PC-3 (cell line): ENCODE measurements at regions not wholly inside any gene's neighbourhood (a gene's known extent, or its start where the extent isn't known, plus 50 kb on each side); places are given as distances from the start of the nearest gene placed in this dataset.

Experiments used
- ATAC-seq: fragments of 200-7000 bp; cut with Tn5 transposase; 2 replicates; pipeline ENCODE4 v1.9.1; 2020; ENCODE audit warnings: mild to moderate bottlenecking, moderate library complexity
- BruUV-seq: library from RNA; stranded (reverse); fragments of 400-500 nt; replicated peaks from 2 replicates; lab custom pipeline; 2021; lab: Mats Ljungman, UMichigan
- CTCF ChIA-PET: fragments of 300-600 bp; sonication (Branson Sonifier 250); formaldehyde crosslinking; loops from one replicate; lab custom pipeline; 2022; ENCODE audit warnings: antibody characterized with exemption; lab: Charles Lee
- POLR2A ChIA-PET: fragments of 300-600 bp; sonication (Branson Sonifier 250); formaldehyde crosslinking; loops from one replicate; lab custom pipeline; 2022; ENCODE audit warnings: antibody characterized with exemption; ENCODE audit not compliant: unreplicated experiment; lab: Charles Lee
- DNase-seq: peaks from one replicate; pipeline ENCODE4 v3.0.0-alpha.2; 2015
- H2AFZ ChIP-seq: fragments of 300-600 bp; sonication (generic); 2 replicates; pipeline ENCODE4 v1.6.0; 2016; ENCODE audit warnings: antibody characterized with exemption, low read length
- H3F3A ChIP-seq: fragments of 300-600 bp; sonication (generic); one replicate; pipeline ENCODE4 v1.6.0; 2017; ENCODE audit warnings: antibody characterized with exemption, low read length, control low read depth, mild to moderate bottlenecking; ENCODE audit not compliant: unreplicated experiment
- H3K27ac ChIP-seq: fragments of 300-600 bp; sonication (generic); 2 replicates; pipeline ENCODE4 v1.5.1; 2016; ENCODE audit warnings: mild to moderate bottlenecking, low read length
- H3K27me3 ChIP-seq: fragments of 300-600 bp; sonication (generic); 2 replicates; pipeline ENCODE4 v1.6.1; 2016; ENCODE audit warnings: low read length, mixed read lengths
- H3K36me3 ChIP-seq: fragments of 300-600 bp; sonication (generic); 2 replicates; pipeline ENCODE4 v1.6.1; 2016; ENCODE audit warnings: low read depth, mixed run types, low read length, mixed read lengths
- H3K4me1 ChIP-seq: fragments of 300-600 bp; sonication (generic); 2 replicates; pipeline ENCODE4 v1.5.1; 2016; ENCODE audit warnings: low read length; ENCODE audit not compliant: insufficient read depth
- H3K4me2 ChIP-seq: fragments of 300-600 bp; sonication (generic); 2 replicates; pipeline ENCODE4 v1.6.0; 2016; ENCODE audit warnings: low read length
- H3K4me3 ChIP-seq: fragments of 300-600 bp; sonication (generic); 2 replicates; pipeline ENCODE4 v1.5.1; 2016; ENCODE audit warnings: mild to moderate bottlenecking, low read length, mixed read lengths
- H3K79me2 ChIP-seq: fragments of 300-600 bp; sonication (generic); 2 replicates; pipeline ENCODE4 v1.6.1; 2017; ENCODE audit warnings: low read length, mixed read lengths
- H3K9ac ChIP-seq: fragments of 300-600 bp; sonication (generic); 2 replicates; pipeline ENCODE4 v1.6.0; 2016; ENCODE audit warnings: mild to moderate bottlenecking, low read length
- H3K9me2 ChIP-seq: fragments of 300-600 bp; sonication (generic); replicated peaks from 2 replicates; pipeline ENCODE4 v1.6.1; 2016; ENCODE audit warnings: mixed run types, low read length, mixed read lengths
- H3K9me3 ChIP-seq: fragments of 300-600 bp; sonication (generic); 2 replicates; pipeline ENCODE4 v1.6.1; 2016; ENCODE audit warnings: low read length, mixed read lengths
- H4K20me1 ChIP-seq: fragments of 300-600 bp; sonication (generic); 2 replicates; pipeline ENCODE4 v1.6.1; 2016; ENCODE audit warnings: low read length, mixed read lengths
- EZH2 ChIP-seq: fragments of 300-600 bp; sonication (generic); IDR thresholded peaks from one replicate; pipeline ENCODE4 v1.6.1; 2017; ENCODE audit warnings: antibody characterized with exemption, mild to moderate bottlenecking, low read length; ENCODE audit not compliant: unreplicated experiment
- EZH2phosphoT487 ChIP-seq: fragments of 300-600 bp; sonication (generic); IDR thresholded peaks from 2 replicates; pipeline ENCODE4 v1.6.1; 2018; ENCODE audit warnings: mild to moderate bottlenecking, antibody characterized with exemption, low read length, borderline replicate concordance
- intact Hi-C: fragments of 100-400 bp; cut with micrococcal nuclease; formaldehyde crosslinking; loops from 2 replicates; pipeline ENCODE4 v1.9.0; 2023
- TF ChIP-seq, protein P1 (sequence below): fragments of 300-600 bp; sonication (generic); conservative IDR thresholded peaks from 2 replicates; pipeline ENCODE4 v1.5.1; 2017; ENCODE audit warnings: antibody characterized with exemption, low read depth, mild to moderate bottlenecking, low read length

DNA sequence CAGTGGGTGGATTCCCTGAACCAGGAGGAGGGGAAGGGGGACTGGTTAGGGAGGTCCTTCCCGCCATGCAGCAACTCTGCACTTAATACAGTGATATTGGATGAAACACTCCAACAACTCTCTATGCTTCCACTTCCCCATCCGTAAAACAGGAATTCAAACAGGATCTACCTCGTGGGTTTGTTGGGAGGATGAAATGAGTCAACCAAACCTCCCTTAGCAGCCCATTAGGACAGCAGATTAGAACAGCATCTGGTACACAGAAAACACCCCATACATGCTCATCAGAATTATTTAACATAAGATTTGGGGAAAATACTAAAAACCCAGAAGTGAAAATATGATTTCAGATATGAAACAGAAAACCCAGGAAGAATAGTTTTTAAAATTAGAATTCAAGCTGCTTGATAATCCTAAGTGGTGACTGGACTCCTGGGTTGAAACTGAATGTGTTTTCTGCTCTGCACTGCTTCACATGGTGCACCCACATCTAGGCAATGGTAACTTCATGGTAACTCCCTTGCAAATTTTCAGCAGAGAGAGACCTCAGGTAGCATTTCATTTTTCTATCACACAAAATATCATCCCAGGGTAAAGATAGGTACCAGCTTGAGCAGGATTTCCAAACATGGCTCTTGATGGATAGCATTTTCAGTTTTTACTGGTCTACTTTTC, 326.8 kb upstream of the FRG2C start:
- no peaks in the 10 kb centered on the region for H3K4me1 ChIP-seq
- no peak overlapping the region for H3K27ac ChIP-seq
- intact Hi-C loops, result no loop called here
- H3K4me2 ChIP-seq, result no peak overlapping the region
- H3K27me3 ChIP-seq, result peaks cover 46% of the 10 kb centered on the region
- no peak for TF ChIP-seq EZH2
- TF ChIP-seq, protein P1, sequence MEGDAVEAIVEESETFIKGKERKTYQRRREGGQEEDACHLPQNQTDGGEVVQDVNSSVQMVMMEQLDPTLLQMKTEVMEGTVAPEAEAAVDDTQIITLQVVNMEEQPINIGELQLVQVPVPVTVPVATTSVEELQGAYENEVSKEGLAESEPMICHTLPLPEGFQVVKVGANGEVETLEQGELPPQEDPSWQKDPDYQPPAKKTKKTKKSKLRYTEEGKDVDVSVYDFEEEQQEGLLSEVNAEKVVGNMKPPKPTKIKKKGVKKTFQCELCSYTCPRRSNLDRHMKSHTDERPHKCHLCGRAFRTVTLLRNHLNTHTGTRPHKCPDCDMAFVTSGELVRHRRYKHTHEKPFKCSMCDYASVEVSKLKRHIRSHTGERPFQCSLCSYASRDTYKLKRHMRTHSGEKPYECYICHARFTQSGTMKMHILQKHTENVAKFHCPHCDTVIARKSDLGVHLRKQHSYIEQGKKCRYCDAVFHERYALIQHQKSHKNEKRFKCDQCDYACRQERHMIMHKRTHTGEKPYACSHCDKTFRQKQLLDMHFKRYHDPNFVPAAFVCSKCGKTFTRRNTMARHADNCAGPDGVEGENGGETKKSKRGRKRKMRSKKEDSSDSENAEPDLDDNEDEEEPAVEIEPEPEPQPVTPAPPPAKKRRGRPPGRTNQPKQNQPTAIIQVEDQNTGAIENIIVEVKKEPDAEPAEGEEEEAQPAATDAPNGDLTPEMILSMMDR, result no peak
- ChIA-PET CTCF (no interaction called here), POLR2A (no interaction called here)
- no peaks in the 10 kb centered on the region for H3K9me2 ChIP-seq
- no peak for DNase-seq
- H3K4me3 ChIP-seq, result no peak overlapping the region
- no peaks in the 10 kb centered on the region for H3K36me3 ChIP-seq
- no TSS peak for BruUV-seq
- no peak overlapping the region for H2AFZ ChIP-seq
- no peaks in the 10 kb centered on the region for H4K20me1 ChIP-seq
- ATAC-seq, result no peak
- no peaks in the 10 kb centered on the region for H3K79me2 ChIP-seq
- no peaks in the 10 kb centered on the region for H3F3A ChIP-seq
- H3K9me3 ChIP-seq, result no peaks in the 10 kb centered on the region
- no peak overlapping the region for H3K9ac ChIP-seq

DNA sequence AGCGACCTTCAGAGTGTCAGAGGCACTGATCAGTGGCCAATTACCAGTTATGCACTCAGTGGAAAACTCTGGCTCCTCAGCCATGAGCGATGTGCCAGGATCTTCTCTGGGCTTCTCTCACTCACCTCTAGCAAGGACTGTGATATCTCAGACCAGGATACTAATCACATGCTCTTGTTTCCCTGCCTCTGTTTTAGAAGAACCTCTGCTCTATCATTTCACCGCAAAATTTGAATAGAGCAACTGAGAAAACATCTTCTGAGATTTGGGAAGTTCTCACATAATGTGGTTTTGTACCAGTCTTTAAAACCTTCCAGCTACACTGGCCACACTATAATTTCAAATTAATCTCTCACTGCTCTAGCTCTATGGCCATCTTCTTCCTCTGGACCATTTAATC, 325.8 kb upstream of the FRG2C start:
- no peak overlapping the region for H3K9ac ChIP-seq
- no peaks in the 10 kb centered on the region for H4K20me1 ChIP-seq
- no peak for ATAC-seq
- ChIA-PET POLR2A (no interaction called here), CTCF (no interaction called here)
- no peaks in the 10 kb centered on the region for H3K9me2 ChIP-seq
- no peaks in the 10 kb centered on the region for H3F3A ChIP-seq
- H2AFZ ChIP-seq, result no peak overlapping the region
- H3K4me2 ChIP-seq, result no peak overlapping the region
- H3K9me3 ChIP-seq, result no peaks in the 10 kb centered on the region
- TF ChIP-seq EZH2phosphoT487, result no peak
- H3K36me3 ChIP-seq, result no peaks in the 10 kb centered on the region
- H3K27ac ChIP-seq, result no peak overlapping the region
- H3K79me2 ChIP-seq, result no peaks in the 10 kb centered on the region
- no peak overlapping the region for H3K4me3 ChIP-seq
- no peaks in the 10 kb centered on the region for H3K4me1 ChIP-seq
- no peak for DNase-seq
- peaks cover 46% of the 10 kb centered on the region for H3K27me3 ChIP-seq
- intact Hi-C loops, result no loop called here
- BruUV-seq, result no TSS peak

DNA sequence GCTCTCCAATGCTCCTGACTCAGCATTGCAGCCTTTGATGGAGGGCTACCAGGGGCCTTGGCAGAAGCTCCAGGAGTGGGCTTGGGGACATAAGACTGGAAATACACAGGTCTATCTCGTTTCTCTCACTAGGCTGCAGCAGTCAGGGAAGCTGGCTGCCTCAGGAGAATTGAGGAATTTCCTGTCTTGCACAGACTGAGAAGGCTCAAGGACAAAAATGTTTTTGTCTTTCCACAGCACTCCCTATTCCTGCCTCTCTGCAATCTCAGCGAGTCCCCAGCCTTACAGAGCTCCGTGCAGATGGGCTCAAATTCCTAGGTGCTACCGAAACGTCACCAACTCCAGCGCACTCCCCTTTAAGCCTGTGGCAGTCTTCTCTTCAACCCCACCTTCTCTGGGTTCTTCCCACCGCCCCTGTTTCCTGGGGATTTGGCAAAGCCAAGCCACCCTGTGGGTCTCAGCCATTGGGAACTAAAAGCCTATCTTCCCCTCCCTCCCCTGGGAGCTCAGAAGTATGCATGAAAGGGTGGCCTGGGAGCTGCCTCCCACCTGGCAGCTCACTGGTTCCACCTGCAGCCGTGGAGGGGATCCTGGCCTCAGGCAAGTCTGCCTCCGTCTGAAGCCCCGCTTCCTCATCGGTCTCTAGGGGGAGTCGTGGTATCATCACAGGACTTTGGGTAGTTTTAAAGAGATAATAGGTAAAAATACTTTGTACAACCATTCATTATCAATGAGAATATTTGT, 322.6 kb upstream of the FRG2C start:
- ATAC-seq (no peak), DNase-seq (no peak)
- H3K9me3 ChIP-seq, result no peaks in the 10 kb centered on the region
- H3F3A ChIP-seq, result no peaks in the 10 kb centered on the region
- no peak overlapping the region for H3K9ac ChIP-seq
- no peak overlapping the region for H3K27ac ChIP-seq
- H3K4me1 ChIP-seq, result no peaks in the 10 kb centered on the region
- no peaks in the 10 kb centered on the region for H3K36me3 ChIP-seq
- CTCF ChIA-PET, result no interaction called here
- POLR2A ChIA-PET, result no interaction called here
- BruUV-seq, result no TSS peak
- TF ChIP-seq, protein P1, result 0 out of 2 replicates have a peak, but pooled peaks have one; percentile 15
- TF ChIP-seq EZH2phosphoT487, result no peak
- no peaks in the 10 kb centered on the region for H3K9me2 ChIP-seq
- intact Hi-C loops, result no loop called here
- H4K20me1 ChIP-seq, result no peaks in the 10 kb centered on the region
- no peak overlapping the region for H3K4me2 ChIP-seq
- no peaks in the 10 kb centered on the region for H3K79me2 ChIP-seq
- H3K4me3 ChIP-seq, result no peak overlapping the region
- no peak overlapping the region for H2AFZ ChIP-seq
- peaks cover 39% of the 10 kb centered on the region for H3K27me3 ChIP-seq
